HL-60 (cell line): ENCODE measurements at regions not wholly inside any gene's neighbourhood (a gene's known extent, or its start where the extent isn't known, plus 50 kb on each side); places are given as distances from the start of the nearest gene placed in this dataset.
A peak's percentile ranks its signal among the peaks of the same experiment; 100 is the strongest.

Experiments used
- GABPA ChIP-seq: IDR thresholded peaks from 2 replicates; pipeline ENCODE4 v1.6.1; 2012; ENCODE audit warnings: low read depth
- POLR2AphosphoS5 ChIP-seq: IDR thresholded peaks from 2 replicates; pipeline ENCODE4 v1.6.1; 2012; ENCODE audit warnings: low read depth
- SPI1 ChIP-seq: IDR thresholded peaks from 2 replicates; pipeline ENCODE4 v1.6.1; 2012; ENCODE audit warnings: low read depth, mild to moderate bottlenecking, borderline replicate concordance
- TF ChIP-seq, protein P1 (sequence below): IDR thresholded peaks from 2 replicates; pipeline ENCODE4 v1.6.1; 2012; ENCODE audit warnings: low read depth; ENCODE audit not compliant: insufficient replicate concordance
- TF ChIP-seq, protein P2 (sequence below): IDR thresholded peaks from one replicate; pipeline ENCODE4 v1.5.1; 2011; ENCODE audit warnings: low read length, control low read depth, inconsistent platforms; ENCODE audit not compliant: insufficient read depth

DNA sequence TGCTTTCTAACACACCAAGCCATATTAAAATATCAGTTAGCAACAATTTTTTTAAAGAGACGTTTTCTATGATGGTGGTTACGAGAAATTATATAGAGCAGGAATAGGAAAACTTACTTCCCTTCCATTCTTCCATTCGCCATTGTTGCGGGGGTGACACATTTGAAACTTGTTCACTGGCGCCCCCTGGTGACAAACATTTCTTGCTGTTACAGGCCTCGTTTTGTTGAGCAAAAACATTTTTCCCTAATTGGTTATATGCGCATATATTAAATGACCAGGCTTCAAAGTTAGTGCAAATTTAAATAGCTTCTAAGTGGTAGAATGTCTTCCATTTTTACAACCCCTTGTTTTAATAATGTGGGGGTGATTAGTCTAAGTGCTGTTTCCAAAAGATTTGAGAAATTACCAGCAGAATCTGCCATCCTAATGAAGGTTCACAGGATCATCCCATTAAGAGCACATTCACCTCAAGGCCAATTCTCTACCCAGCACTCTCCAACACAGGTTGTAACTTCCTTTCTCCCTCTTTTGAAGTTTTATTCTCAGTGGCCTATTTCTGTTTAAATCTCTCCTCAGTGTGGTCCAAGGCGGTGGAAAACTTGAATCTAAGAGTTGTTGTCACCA is 1124.7 kb downstream of the FLRT2 start:
- TF ChIP-seq, protein P1, sequence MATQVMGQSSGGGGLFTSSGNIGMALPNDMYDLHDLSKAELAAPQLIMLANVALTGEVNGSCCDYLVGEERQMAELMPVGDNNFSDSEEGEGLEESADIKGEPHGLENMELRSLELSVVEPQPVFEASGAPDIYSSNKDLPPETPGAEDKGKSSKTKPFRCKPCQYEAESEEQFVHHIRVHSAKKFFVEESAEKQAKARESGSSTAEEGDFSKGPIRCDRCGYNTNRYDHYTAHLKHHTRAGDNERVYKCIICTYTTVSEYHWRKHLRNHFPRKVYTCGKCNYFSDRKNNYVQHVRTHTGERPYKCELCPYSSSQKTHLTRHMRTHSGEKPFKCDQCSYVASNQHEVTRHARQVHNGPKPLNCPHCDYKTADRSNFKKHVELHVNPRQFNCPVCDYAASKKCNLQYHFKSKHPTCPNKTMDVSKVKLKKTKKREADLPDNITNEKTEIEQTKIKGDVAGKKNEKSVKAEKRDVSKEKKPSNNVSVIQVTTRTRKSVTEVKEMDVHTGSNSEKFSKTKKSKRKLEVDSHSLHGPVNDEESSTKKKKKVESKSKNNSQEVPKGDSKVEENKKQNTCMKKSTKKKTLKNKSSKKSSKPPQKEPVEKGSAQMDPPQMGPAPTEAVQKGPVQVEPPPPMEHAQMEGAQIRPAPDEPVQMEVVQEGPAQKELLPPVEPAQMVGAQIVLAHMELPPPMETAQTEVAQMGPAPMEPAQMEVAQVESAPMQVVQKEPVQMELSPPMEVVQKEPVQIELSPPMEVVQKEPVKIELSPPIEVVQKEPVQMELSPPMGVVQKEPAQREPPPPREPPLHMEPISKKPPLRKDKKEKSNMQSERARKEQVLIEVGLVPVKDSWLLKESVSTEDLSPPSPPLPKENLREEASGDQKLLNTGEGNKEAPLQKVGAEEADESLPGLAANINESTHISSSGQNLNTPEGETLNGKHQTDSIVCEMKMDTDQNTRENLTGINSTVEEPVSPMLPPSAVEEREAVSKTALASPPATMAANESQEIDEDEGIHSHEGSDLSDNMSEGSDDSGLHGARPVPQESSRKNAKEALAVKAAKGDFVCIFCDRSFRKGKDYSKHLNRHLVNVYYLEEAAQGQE, result no peak
- TF ChIP-seq, protein P2, sequence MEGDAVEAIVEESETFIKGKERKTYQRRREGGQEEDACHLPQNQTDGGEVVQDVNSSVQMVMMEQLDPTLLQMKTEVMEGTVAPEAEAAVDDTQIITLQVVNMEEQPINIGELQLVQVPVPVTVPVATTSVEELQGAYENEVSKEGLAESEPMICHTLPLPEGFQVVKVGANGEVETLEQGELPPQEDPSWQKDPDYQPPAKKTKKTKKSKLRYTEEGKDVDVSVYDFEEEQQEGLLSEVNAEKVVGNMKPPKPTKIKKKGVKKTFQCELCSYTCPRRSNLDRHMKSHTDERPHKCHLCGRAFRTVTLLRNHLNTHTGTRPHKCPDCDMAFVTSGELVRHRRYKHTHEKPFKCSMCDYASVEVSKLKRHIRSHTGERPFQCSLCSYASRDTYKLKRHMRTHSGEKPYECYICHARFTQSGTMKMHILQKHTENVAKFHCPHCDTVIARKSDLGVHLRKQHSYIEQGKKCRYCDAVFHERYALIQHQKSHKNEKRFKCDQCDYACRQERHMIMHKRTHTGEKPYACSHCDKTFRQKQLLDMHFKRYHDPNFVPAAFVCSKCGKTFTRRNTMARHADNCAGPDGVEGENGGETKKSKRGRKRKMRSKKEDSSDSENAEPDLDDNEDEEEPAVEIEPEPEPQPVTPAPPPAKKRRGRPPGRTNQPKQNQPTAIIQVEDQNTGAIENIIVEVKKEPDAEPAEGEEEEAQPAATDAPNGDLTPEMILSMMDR, result peak; percentile 46
- no peak; the same call in 1 of the 2 replicates for TF ChIP-seq SPI1
- no peak for TF ChIP-seq POLR2AphosphoS5
- TF ChIP-seq GABPA, result no peak
